SK-N-SH treated with all-trans-retinoic acid at 6 μM for 48 hours (cell line): ENCODE measurements at regions not wholly inside any gene's neighbourhood (a gene's known extent, or its start where the extent isn't known, plus 50 kb on each side); places are given as distances from the start of the nearest gene placed in this dataset.

Experiments
- ATAC-seq: fragments of 200-7000 bp; cut with Tn5 transposase; 3 replicates; pipeline ENCODE4 v1.9.1; 2020; ENCODE audit warnings: mild to moderate bottlenecking, moderate library complexity
- ARNTL ChIP-seq: fragments of 450-650 bp; formaldehyde crosslinking; IDR thresholded peaks from 2 replicates; pipeline ENCODE4 v1.5.0; 2020; ENCODE audit warnings: low read depth, mild to moderate bottlenecking, moderate library complexity, borderline replicate concordance
- BACH2 ChIP-seq: fragments of 250-450 bp; sonication (Bioruptor Pico); IDR thresholded peaks from 2 replicates; pipeline ENCODE4 v1.9.0; 2021; ENCODE audit warnings: mild to moderate bottlenecking, borderline replicate concordance
- CREB5 ChIP-seq: fragments of 250-450 bp; sonication (Bioruptor Pico); IDR thresholded peaks from 2 replicates; pipeline ENCODE4 v1.5.1; 2020; ENCODE audit warnings: low read depth, mild to moderate bottlenecking, moderate library complexity
- CSDC2 ChIP-seq: fragments of 250-450 bp; sonication (Bioruptor Pico); IDR thresholded peaks from 2 replicates; pipeline ENCODE4 v1.5.0; 2020; ENCODE audit warnings: mild to moderate bottlenecking, moderate library complexity
- CSRNP3 ChIP-seq: fragments of 250-450 bp; sonication (Bioruptor Pico); IDR thresholded peaks from 2 replicates; pipeline ENCODE4 v1.5.1; 2021; ENCODE audit warnings: mild to moderate bottlenecking, moderate library complexity
- ESRRG ChIP-seq: fragments of 250-450 bp; sonication (Bioruptor Pico); IDR thresholded peaks from 2 replicates; pipeline ENCODE4 v1.6.1; 2021; ENCODE audit warnings: mild to moderate bottlenecking
- GLIS3 ChIP-seq: fragments of 250-450 bp; sonication (Bioruptor Pico); IDR thresholded peaks from 2 replicates; pipeline ENCODE4 v1.5.0; 2020; ENCODE audit warnings: mild to moderate bottlenecking, moderate library complexity
- ISL1 ChIP-seq: fragments of 250-450 bp; sonication (Bioruptor Pico); IDR thresholded peaks from 2 replicates; pipeline ENCODE4 v2.1.2; 2022; ENCODE audit warnings: mild to moderate bottlenecking, moderate library complexity
- OSR1 ChIP-seq: fragments of 250-450 bp; sonication (Bioruptor Pico); IDR thresholded peaks from 2 replicates; pipeline ENCODE4 v1.8.0; 2022; ENCODE audit warnings: moderate library complexity, mild to moderate bottlenecking, inconsistent platforms
- PATZ1 ChIP-seq: fragments of 250-450 bp; sonication (Bioruptor Pico); IDR thresholded peaks from 2 replicates; pipeline ENCODE4 v1.8.0; 2020; ENCODE audit warnings: mild to moderate bottlenecking, moderate library complexity, borderline replicate concordance
- POU6F1 ChIP-seq: fragments of 250-450 bp; sonication (Bioruptor Pico); IDR thresholded peaks from 2 replicates; pipeline ENCODE4 v1.8.0; 2021; ENCODE audit warnings: low read depth, mild to moderate bottlenecking, moderate library complexity, borderline replicate concordance
- PPARA ChIP-seq: fragments of 250-450 bp; sonication (Bioruptor Pico); IDR thresholded peaks from 2 replicates; pipeline ENCODE4 v1.5.0; 2020; ENCODE audit warnings: mild to moderate bottlenecking, borderline replicate concordance
- RARB ChIP-seq: fragments of 250-450 bp; sonication (Bioruptor Pico); IDR thresholded peaks from 2 replicates; pipeline ENCODE4 v1.8.0; 2021; ENCODE audit warnings: mild to moderate bottlenecking, moderate library complexity
- TCF4 ChIP-seq: fragments of 250-450 bp; sonication (Bioruptor Pico); IDR thresholded peaks from 2 replicates; pipeline ENCODE4 v1.8.0; 2021; ENCODE audit warnings: mild to moderate bottlenecking, moderate library complexity, borderline replicate concordance
- TOX ChIP-seq: fragments of 250-450 bp; sonication (Bioruptor Pico); IDR thresholded peaks from 2 replicates; pipeline ENCODE4 v1.8.0; 2021; ENCODE audit warnings: mild to moderate bottlenecking, moderate library complexity, borderline replicate concordance
- ZC3H10 ChIP-seq: fragments of 250-450 bp; sonication (Bioruptor Pico); IDR thresholded peaks from 2 replicates; pipeline ENCODE4 v1.5.1; 2021; ENCODE audit warnings: mild to moderate bottlenecking, moderate library complexity
- ZFP3 ChIP-seq: fragments of 250-450 bp; sonication (Bioruptor Pico); IDR thresholded peaks from 2 replicates; pipeline ENCODE4 v1.5.0; 2020; ENCODE audit warnings: mild to moderate bottlenecking, moderate library complexity
- ZFP30 ChIP-seq: fragments of 450-650 bp; formaldehyde crosslinking; IDR thresholded peaks from 2 replicates; pipeline ENCODE4 v1.5.0; 2022; ENCODE audit warnings: mild to moderate bottlenecking, moderate library complexity
- ZNF565 ChIP-seq: fragments of 450-650 bp; formaldehyde crosslinking; conservative IDR thresholded peaks from 2 replicates; pipeline ENCODE4 v1.5.0; 2020; ENCODE audit warnings: low read depth, mild to moderate bottlenecking, moderate library complexity
- ZNF8 ChIP-seq: fragments of 450-650 bp; formaldehyde crosslinking; IDR thresholded peaks from 2 replicates; pipeline ENCODE4 v1.5.0; 2020; ENCODE audit warnings: mild to moderate bottlenecking, moderate library complexity

- TF ChIP-seq PPARA (no peak), POU6F1 (no peak)
- no peak for ATAC-seq
Measured at GRCh38 chr17:77795685-77796084, 162.8 kb upstream of the TNRC6C start.

GRCh38 chr17:77796176-77796860 is 162.2 kb upstream of the TNRC6C start:
- TF ChIP-seq ZNF565 (no peak), ZFP3 (CRISPR knock-in tag) (no peak), GLIS3 (CRISPR knock-in tag) (no peak), BACH2 (CRISPR knock-in tag) (no peak), TCF4 (no peak), CSRNP3 (no peak), ARNTL (CRISPR knock-in tag) (no peak), CSDC2 (CRISPR knock-in tag) (no peak), ZFP30 (no peak), ZC3H10 (CRISPR knock-in tag) (no peak), TOX (no peak)
- ATAC-seq, result peak; percentile 82

- no peak for ATAC-seq
Measured at GRCh38 chr17:77798031-77798430, 160.5 kb upstream of the TNRC6C start.

More at GRCh38 chr17:77798031-77798430, 160.5 kb upstream of the TNRC6C start:
- TF ChIP-seq CSRNP3, result no peak
- no peak for TF ChIP-seq CREB5 (CRISPR knock-in tag)
- no peak for TF ChIP-seq GLIS3 (CRISPR knock-in tag)
- no peak for TF ChIP-seq ESRRG (CRISPR knock-in tag)
- no peak for TF ChIP-seq TCF4
- no peak for TF ChIP-seq RARB
- no peak for TF ChIP-seq ISL1
- no peak for TF ChIP-seq ZNF8 (CRISPR knock-in tag)
- no peak for TF ChIP-seq PATZ1
- no peak for TF ChIP-seq TOX
- no peak for TF ChIP-seq ZFP3 (CRISPR knock-in tag)
- TF ChIP-seq OSR1 (CRISPR knock-in tag), result no peak
- no peak for TF ChIP-seq ZC3H10 (CRISPR knock-in tag)
- no peak for TF ChIP-seq CSDC2 (CRISPR knock-in tag)
- TF ChIP-seq BACH2 (CRISPR knock-in tag), result no peak
- no peak for TF ChIP-seq PPARA
- TF ChIP-seq ZFP30, result no peak
- TF ChIP-seq ARNTL (CRISPR knock-in tag), result no peak
- TF ChIP-seq POU6F1, result no peak
- no peak for TF ChIP-seq ZNF565
